Naive thymus-derived CD8-positive, alpha-beta T cell (primary cell): ENCODE measurements at regions not wholly inside any gene's neighbourhood (a gene's known extent, or its start where the extent isn't known, plus 50 kb on each side); places are given as distances from the start of the nearest gene placed in this dataset.

Experiments
- ATAC-seq, 2 donors: fragments of 150-1000 bp; cut with Tn5 transposase in 1 of 2; sonication (Bioruptor Pico), chemical (Tn5 transposase) in 1 of 2; 1 replicate in 1 of 2; 2 replicates in 1 of 2; pipeline ENCODE4 v1.10.0; 2021; ENCODE audit warnings: mild to moderate bottlenecking in 2 of 2, moderate library complexity in 2 of 2
- POLR2A ChIA-PET: fragments of 350-600 bp; sonication (Branson Sonifier 250); formaldehyde crosslinking; loops from one replicate; lab custom pipeline; 2021; ENCODE audit warnings: antibody characterized with exemption; lab: Charles Lee
- DNase-seq, 10 donors: peaks; one replicate each; pipeline versions ENCODE4 v3.0.0 to v3.0.0-alpha.2; 2020 to 2022
- H3K27ac Mint-ChIP-seq, 10 donors: one replicate each; pipeline ENCODE4 v1.8.0; 2020 to 2022; ENCODE audit warnings: mild to moderate bottlenecking in 10 of 10, mixed read lengths in 10 of 10, moderate library complexity in 4 of 10, inconsistent platforms in 1 of 10
- H3K27me3 Mint-ChIP-seq, 5 donors: one replicate each; pipeline ENCODE4 v1.8.0; 2021 to 2022; ENCODE audit warnings: mixed read lengths in 5 of 5
- H3K36me3 Mint-ChIP-seq, 3 donors: one replicate each; pipeline ENCODE4 v1.8.0; 2020 to 2022; ENCODE audit warnings: mixed read lengths in 3 of 3, mild to moderate bottlenecking in 2 of 3, inconsistent platforms in 1 of 3
- H3K4me1 Mint-ChIP-seq, 4 donors: one replicate each; pipeline ENCODE4 v1.8.0; 2021 to 2022; ENCODE audit warnings: mixed read lengths in 4 of 4
- H3K4me3 Mint-ChIP-seq, 10 donors: one replicate each; pipeline ENCODE4 v1.8.0; 2020 to 2022; ENCODE audit warnings: mild to moderate bottlenecking in 10 of 10, mixed read lengths in 10 of 10, moderate library complexity in 6 of 10, inconsistent platforms in 1 of 10
- H3K9me3 Mint-ChIP-seq, 9 donors: one replicate each; pipeline ENCODE4 v1.8.0; 2020 to 2022; ENCODE audit warnings: mixed read lengths in 9 of 9, mild to moderate bottlenecking in 3 of 9, inconsistent platforms in 1 of 9, moderate library complexity in 1 of 9

DNA sequence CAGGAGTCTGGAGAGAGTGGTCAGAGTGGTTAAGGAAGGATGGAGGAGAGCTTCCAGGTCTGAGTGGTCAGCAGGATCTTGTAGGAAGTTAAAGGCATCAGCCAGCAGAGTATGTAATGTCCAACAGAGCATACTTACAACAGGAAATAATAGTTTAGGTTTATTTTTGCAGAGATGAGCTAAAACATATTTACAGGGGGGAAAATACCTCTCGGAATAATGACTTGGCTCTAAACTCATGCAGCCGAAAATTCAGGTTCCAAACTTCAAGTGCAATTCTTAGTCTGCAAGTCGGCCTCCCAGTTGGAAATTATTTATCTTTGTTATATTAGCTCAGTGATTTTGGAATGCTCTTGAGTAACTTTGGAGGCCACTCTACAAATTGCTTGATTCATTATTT is 385.0 kb upstream of the C2CD4B start:
- POLR2A ChIA-PET = no interaction called here
- Mint-ChIP-seq H3K36me3 (peaks cover 0 to 6% (median 0%) of the 10 kb centered on the region in 3 donors), H3K9me3 (peaks cover 0 to 6% (median 0%) of the 10 kb centered on the region in 9 donors), H3K27me3 (peaks cover 0 to 7% (median 3%) of the 10 kb centered on the region in 5 donors), H3K4me1 (no peaks in the 10 kb centered on the region), H3K27ac (no peak overlapping the region), H3K4me3 (no peak overlapping the region)
- no peak for ATAC-seq
- DNase-seq = no peak

DNA sequence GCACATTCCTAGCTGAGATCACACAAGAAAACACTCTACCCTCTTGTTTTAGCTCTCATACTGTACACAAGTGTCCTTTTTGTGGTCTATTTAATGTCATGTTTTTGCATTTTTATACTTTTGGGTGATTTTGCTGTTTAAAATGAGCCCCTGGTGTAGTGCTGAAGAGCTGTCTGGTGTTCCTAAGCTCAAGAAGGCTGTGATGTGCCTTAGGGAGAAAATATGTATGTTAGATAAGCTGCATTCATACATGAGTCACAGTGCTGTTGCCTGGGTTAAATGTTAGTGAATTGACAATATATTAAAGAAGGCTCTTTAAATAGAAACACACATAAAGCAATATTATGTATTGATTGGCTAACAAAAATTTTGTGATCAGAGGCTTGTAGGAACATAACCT is 387.4 kb upstream of the C2CD4B start:
- ATAC-seq = no peak

GRCh38 chr15:62553911-62554563 is 389.0 kb upstream of the C2CD4B start:
- POLR2A ChIA-PET = no interaction called here
- H3K36me3 Mint-ChIP-seq = peaks cover 0 to 6% (median 0%) of the 10 kb centered on the region in 3 donors
- H3K4me3 Mint-ChIP-seq = no peak overlapping the region
- H3K9me3 Mint-ChIP-seq = peaks cover 0 to 6% (median 0%) of the 10 kb centered on the region in 9 donors
- peaks cover 2 to 15% (median 4%) of the 10 kb centered on the region in 5 donors for H3K27me3 Mint-ChIP-seq
- no peak for ATAC-seq
- no peaks in the 10 kb centered on the region for H3K4me1 Mint-ChIP-seq
- no peak overlapping the region for H3K27ac Mint-ChIP-seq
- DNase-seq = no peak

More for the DNA sequence above, 387.4 kb upstream of the C2CD4B start:
- Mint-ChIP-seq H3K9me3 (peaks cover 0 to 6% (median 0%) of the 10 kb centered on the region in 9 donors), H3K4me1 (no peaks in the 10 kb centered on the region), H3K4me3 (no peak overlapping the region), H3K36me3 (peaks cover 0 to 6% (median 0%) of the 10 kb centered on the region in 3 donors), H3K27me3 (peaks cover 2 to 9% (median 4%) of the 10 kb centered on the region in 5 donors), H3K27ac (no peak overlapping the region)
- DNase-seq = no peak
- POLR2A ChIA-PET = no interaction called here

DNA sequence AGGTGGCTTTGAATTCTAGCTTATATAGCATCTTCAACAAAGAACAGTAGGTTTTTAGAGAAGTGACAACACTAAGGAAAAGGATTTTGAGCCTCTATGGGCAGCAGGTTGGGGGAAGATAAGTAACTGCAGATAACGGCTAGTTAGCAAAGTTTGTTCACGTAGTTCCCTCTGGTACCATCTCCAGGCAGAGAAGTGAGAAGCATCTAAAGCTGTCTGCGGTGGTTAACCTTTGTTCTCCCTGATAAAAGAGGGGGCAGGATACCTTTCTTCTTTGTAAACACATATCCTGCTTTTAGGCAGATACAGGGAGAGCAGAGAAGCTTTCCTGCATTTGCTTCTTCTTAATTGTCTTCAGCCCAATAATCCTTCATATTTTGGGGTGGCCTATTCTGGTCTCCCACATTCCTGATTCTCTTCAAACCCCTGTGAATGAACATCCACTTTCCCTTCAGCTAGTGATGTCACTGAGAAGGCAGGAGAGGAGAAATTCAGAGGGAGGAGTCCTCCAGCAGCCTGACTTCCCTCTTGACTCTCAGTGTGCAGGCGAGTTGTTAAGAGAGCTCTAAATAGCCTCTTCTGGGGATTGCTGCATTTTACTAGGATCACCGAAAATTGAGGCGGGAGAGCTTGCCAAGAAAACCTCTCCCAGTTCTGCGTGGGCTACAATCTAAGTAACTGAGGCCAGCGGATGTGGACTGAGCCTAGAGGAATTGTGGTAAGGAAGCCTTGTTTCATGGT is 393.7 kb upstream of the C2CD4B start:
- no peak overlapping the region for H3K27ac Mint-ChIP-seq
- ATAC-seq (no peak), DNase-seq (no peak)
- H3K4me3 Mint-ChIP-seq = no peak overlapping the region
- no peaks in the 10 kb centered on the region for H3K4me1 Mint-ChIP-seq
- no peaks in the 10 kb centered on the region for H3K9me3 Mint-ChIP-seq
- H3K36me3 Mint-ChIP-seq = no peaks in the 10 kb centered on the region
- peaks cover 5 to 29% (median 10%) of the 10 kb centered on the region in 5 donors for H3K27me3 Mint-ChIP-seq
- POLR2A ChIA-PET = no interaction called here

- DNase-seq = no peak
- H3K4me1 Mint-ChIP-seq = no peaks in the 10 kb centered on the region
- no peak overlapping the region for H3K4me3 Mint-ChIP-seq
- H3K9me3 Mint-ChIP-seq = no peaks in the 10 kb centered on the region
- H3K36me3 Mint-ChIP-seq = no peaks in the 10 kb centered on the region
- no peak overlapping the region for H3K27ac Mint-ChIP-seq
- H3K27me3 Mint-ChIP-seq = peaks cover 7 to 29% (median 14%) of the 10 kb centered on the region in 5 donors
- POLR2A ChIA-PET = no interaction called here
- no peak for ATAC-seq
Measured at GRCh38 chr15:62559381-62559733, 394.3 kb upstream of the C2CD4B start.

- Mint-ChIP-seq H3K27me3 (peaks cover 10 to 29% (median 18%) of the 10 kb centered on the region in 5 donors), H3K9me3 (no peaks in the 10 kb centered on the region)
Measured at GRCh38 chr15:62561059-62561519, 396.0 kb upstream of the C2CD4B start.

GRCh38 chr15:62561571-62561970 is 396.5 kb upstream of the C2CD4B start:
- no peak for ATAC-seq
- no peaks in the 10 kb centered on the region for H3K36me3 Mint-ChIP-seq
- no peaks in the 10 kb centered on the region for H3K4me1 Mint-ChIP-seq
- no peaks in the 10 kb centered on the region for H3K9me3 Mint-ChIP-seq
- POLR2A ChIA-PET = no interaction called here
- no peak overlapping the region for H3K4me3 Mint-ChIP-seq
- peaks cover 10 to 28% (median 18%) of the 10 kb centered on the region in 5 donors for H3K27me3 Mint-ChIP-seq
- DNase-seq = no peak
- H3K27ac Mint-ChIP-seq = no peak overlapping the region

More at GRCh38 chr15:62561059-62561519, 396.0 kb upstream of the C2CD4B start:
- no peak for ATAC-seq
- POLR2A ChIA-PET = no interaction called here
- no peaks in the 10 kb centered on the region for H3K4me1 Mint-ChIP-seq
- no peak overlapping the region for H3K4me3 Mint-ChIP-seq
- no peaks in the 10 kb centered on the region for H3K36me3 Mint-ChIP-seq
- no peak overlapping the region for H3K27ac Mint-ChIP-seq
- no peak for DNase-seq

DNA sequence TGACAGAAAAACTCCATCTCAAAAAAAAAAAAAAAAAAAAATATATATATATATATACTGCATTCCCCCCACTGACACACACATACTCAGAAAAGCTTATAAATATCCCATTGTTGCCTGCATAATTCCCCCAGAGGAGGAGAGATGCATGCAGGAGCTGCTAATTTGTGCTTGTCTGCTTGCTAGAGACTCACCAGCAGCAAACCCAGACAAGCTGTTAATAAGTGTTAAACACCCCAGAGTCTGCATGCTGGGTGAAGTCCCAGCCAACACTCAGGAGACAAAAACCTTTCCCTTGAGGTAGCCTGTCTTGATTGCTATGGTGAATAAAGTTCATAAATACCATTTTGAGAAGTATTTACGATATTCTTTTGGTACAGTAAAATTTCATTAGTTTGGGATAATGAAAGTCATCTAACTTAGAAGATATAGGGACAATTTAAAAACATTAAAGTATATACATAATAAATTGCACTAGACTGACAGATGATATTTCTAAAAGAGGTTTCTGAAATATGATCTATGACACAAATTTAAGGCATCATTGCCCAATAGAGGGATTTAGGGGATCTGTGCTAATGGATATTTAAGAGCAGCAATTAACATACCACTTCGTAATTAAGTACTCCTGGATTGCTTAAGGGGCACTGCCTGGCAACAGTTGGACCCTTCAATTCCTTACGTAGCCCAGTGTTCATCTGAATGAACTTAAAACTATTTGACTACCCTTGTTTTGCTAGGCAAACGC is 400.0 kb upstream of the C2CD4B start:
- Mint-ChIP-seq H3K27ac (no peak overlapping the region), H3K9me3 (no peaks in the 10 kb centered on the region), H3K36me3 (no peaks in the 10 kb centered on the region), H3K27me3 (peaks cover 10 to 22% (median 21%) of the 10 kb centered on the region in 5 donors), H3K4me1 (peaks cover 0 to 2% (median 0%) of the 10 kb centered on the region in 4 donors), H3K4me3 (no peak overlapping the region)
- ATAC-seq (no peak), DNase-seq (no peak)
- POLR2A ChIA-PET = no interaction called here

- peaks cover 11 to 27% (median 19%) of the 10 kb centered on the region in 5 donors for H3K27me3 Mint-ChIP-seq
- H3K27ac Mint-ChIP-seq = no peak overlapping the region
- ATAC-seq = no peak
- POLR2A ChIA-PET = no interaction called here
- no peaks in the 10 kb centered on the region for H3K9me3 Mint-ChIP-seq
- H3K4me3 Mint-ChIP-seq = no peak overlapping the region
- DNase-seq = no peak
- H3K36me3 Mint-ChIP-seq = no peaks in the 10 kb centered on the region
- peaks cover 0 to 2% (median 0%) of the 10 kb centered on the region in 4 donors for H3K4me1 Mint-ChIP-seq
Measured at GRCh38 chr15:62565634-62566026, 400.5 kb upstream of the C2CD4B start.

- no peak overlapping the region for H3K27ac Mint-ChIP-seq
- POLR2A ChIA-PET = no interaction called here
- no peaks in the 10 kb centered on the region for H3K36me3 Mint-ChIP-seq
- no peak overlapping the region for H3K4me3 Mint-ChIP-seq
- H3K9me3 Mint-ChIP-seq = no peaks in the 10 kb centered on the region
- H3K4me1 Mint-ChIP-seq = peaks cover 0 to 2% (median 0%) of the 10 kb centered on the region in 4 donors
- ATAC-seq = no peak
- no peak for DNase-seq
- peaks cover 11 to 27% (median 16%) of the 10 kb centered on the region in 5 donors for H3K27me3 Mint-ChIP-seq
Measured at GRCh38 chr15:62566248-62566647, 401.2 kb upstream of the C2CD4B start.

DNA sequence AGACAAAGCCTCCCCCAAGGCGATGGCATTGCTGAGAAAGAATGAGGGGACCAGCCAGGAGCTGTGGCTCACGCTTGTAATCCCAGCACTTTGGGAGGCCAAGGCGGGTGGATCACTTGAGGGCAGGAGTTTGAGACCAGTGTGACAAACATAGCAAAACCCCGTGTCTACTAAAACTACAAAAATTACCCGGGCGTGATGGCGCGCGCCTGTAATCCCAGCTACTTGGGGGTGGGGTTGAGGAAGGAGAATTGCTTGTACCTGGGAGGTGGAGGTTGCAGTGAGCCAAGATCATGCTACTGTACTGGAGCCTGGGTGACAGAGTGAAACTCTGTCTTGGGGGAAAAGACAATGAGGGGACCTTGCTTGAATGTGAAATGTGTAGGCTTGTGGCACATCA is 402.4 kb upstream of the C2CD4B start:
- no peaks in the 10 kb centered on the region for H3K9me3 Mint-ChIP-seq
- POLR2A ChIA-PET = no interaction called here
- no peak overlapping the region for H3K4me3 Mint-ChIP-seq
- peaks cover 2 to 24% (median 18%) of the 10 kb centered on the region in 5 donors for H3K27me3 Mint-ChIP-seq
- peaks cover 0 to 2% (median 0%) of the 10 kb centered on the region in 4 donors for H3K4me1 Mint-ChIP-seq
- no peaks in the 10 kb centered on the region for H3K36me3 Mint-ChIP-seq
- ATAC-seq = no peak
- no peak for DNase-seq
- H3K27ac Mint-ChIP-seq = no peak overlapping the region

- H3K9me3 Mint-ChIP-seq = peaks cover 0 to 2% (median 0%) of the 10 kb centered on the region in 9 donors
- H3K36me3 Mint-ChIP-seq = no peaks in the 10 kb centered on the region
- no peak overlapping the region for H3K4me3 Mint-ChIP-seq
- H3K4me1 Mint-ChIP-seq = peaks cover 0 to 2% (median 0%) of the 10 kb centered on the region in 4 donors
- H3K27me3 Mint-ChIP-seq = peaks cover 7 to 29% (median 19%) of the 10 kb centered on the region in 5 donors
- ATAC-seq = no peak
- POLR2A ChIA-PET = no interaction called here
- no peak for DNase-seq
- H3K27ac Mint-ChIP-seq = no peak overlapping the region
Measured at GRCh38 chr15:62568004-62568403, 402.9 kb upstream of the C2CD4B start.

- no peak for ATAC-seq
- no peak for DNase-seq
- Mint-ChIP-seq H3K4me1 (peaks cover 0 to 2% (median 0%) of the 10 kb centered on the region in 4 donors), H3K27me3 (peaks cover 11 to 26% (median 16%) of the 10 kb centered on the region in 5 donors), H3K9me3 (peaks cover 0 to 2% (median 0%) of the 10 kb centered on the region in 9 donors), H3K27ac (no peak overlapping the region), H3K36me3 (no peaks in the 10 kb centered on the region), H3K4me3 (no peak overlapping the region)
- POLR2A ChIA-PET = no interaction called here
Measured at GRCh38 chr15:62568702-62569101, 403.6 kb upstream of the C2CD4B start.
